WTC11 (cell line): ENCODE measurements at regions not wholly inside any gene's neighbourhood (a gene's known extent, or its start where the extent isn't known, plus 50 kb on each side); places are given as distances from the start of the nearest gene placed in this dataset.
"Not testable (repeated sequence)": the region's sequence is repeated elsewhere in the genome, so short reads cannot be mapped to it uniquely, and the experiment has no call there.

Experiments used
- ATAC-seq: fragments of 200-7000 bp; cut with Tn5 transposase; 2 replicates; pipeline ENCODE4 v1.10.0; 2021; ENCODE audit warnings: mild to moderate bottlenecking, moderate library complexity
- CTCF ChIA-PET: fragments of 300-600 bp; sonication (Branson Sonifier 250); formaldehyde crosslinking; loops from one replicate; lab custom pipeline; 2021; ENCODE audit warnings: antibody characterized with exemption; lab: Charles Lee
- POLR2A ChIA-PET: fragments of 350-600 bp; sonication (Branson Sonifier 250); formaldehyde crosslinking; loops from one replicate; lab custom pipeline; 2021; ENCODE audit warnings: antibody characterized with exemption; lab: Charles Lee
- DNase-seq: peaks from one replicate; pipeline ENCODE4 v3.0.0; 2021; ENCODE audit warnings: low spot score
- H3K27ac Mint-ChIP-seq: 2 replicates; pipeline ENCODE4 v1.8.0; 2021; ENCODE audit warnings: mixed read lengths
- H3K27me3 Mint-ChIP-seq: 2 replicates; pipeline ENCODE4 v1.8.0; 2021; ENCODE audit warnings: low read depth, mild to moderate bottlenecking, moderate library complexity, mixed read lengths
- H3K36me3 Mint-ChIP-seq: 2 replicates; pipeline ENCODE4 v1.8.0; 2021; ENCODE audit warnings: mixed read lengths
- H3K4me1 Mint-ChIP-seq: 2 replicates; pipeline ENCODE4 v1.8.0; 2022; ENCODE audit warnings: mixed read lengths
- H3K4me3 Mint-ChIP-seq: 2 replicates; pipeline ENCODE4 v1.8.0; 2021; ENCODE audit warnings: mild to moderate bottlenecking, moderate library complexity, mixed read lengths
- H3K9me3 Mint-ChIP-seq: 2 replicates; pipeline ENCODE4 v1.8.0; 2021; ENCODE audit warnings: mixed read lengths
- CREB1 ChIP-seq: sonication (generic); formaldehyde crosslinking; IDR thresholded peaks from 2 replicates; pipeline ENCODE4 v1.8.0; 2023; ENCODE audit warnings: mild to moderate bottlenecking, missing genetic modification reagents
- CTCF ChIP-seq: fragments of 200-600 bp; IDR thresholded peaks from 2 replicates; pipeline ENCODE4 v1.8.0; 2022; ENCODE audit warnings: antibody characterized with exemption
- GRHL2 ChIP-seq: fragments of 250-450 bp; sonication (Bioruptor Pico); IDR thresholded peaks from 2 replicates; pipeline ENCODE4 v1.8.0; 2022; ENCODE audit warnings: mild to moderate bottlenecking, moderate library complexity; ENCODE audit not compliant: insufficient replicate concordance, severe bottlenecking
- IRF1 ChIP-seq: sonication (generic); formaldehyde crosslinking; IDR thresholded peaks from 2 replicates; pipeline ENCODE4 v1.8.0; 2023; ENCODE audit warnings: missing genetic modification reagents
- MLX ChIP-seq: sonication (generic); formaldehyde crosslinking; IDR thresholded peaks from 2 replicates; pipeline ENCODE4 v1.8.1; 2023; ENCODE audit warnings: mild to moderate bottlenecking, missing genetic modification reagents, moderate library complexity
- MYBL2 ChIP-seq: sonication (generic); formaldehyde crosslinking; IDR thresholded peaks from 2 replicates; pipeline ENCODE4 v1.8.1; 2023; ENCODE audit warnings: mild to moderate bottlenecking, moderate library complexity, missing genetic modification reagents
- NFYB ChIP-seq: sonication (generic); formaldehyde crosslinking; conservative IDR thresholded peaks from 2 replicates; pipeline ENCODE4 v1.8.0; 2022; ENCODE audit warnings: low read depth, missing genetic modification reagents
- NR2C2 ChIP-seq: sonication (generic); formaldehyde crosslinking; IDR thresholded peaks from 2 replicates; pipeline ENCODE4 v1.8.0; 2022; ENCODE audit warnings: mild to moderate bottlenecking, missing genetic modification reagents
- NR3C1 ChIP-seq: sonication (generic); formaldehyde crosslinking; conservative IDR thresholded peaks from 2 replicates; pipeline ENCODE4 v1.8.1; 2023; ENCODE audit warnings: low read depth, mild to moderate bottlenecking, missing genetic modification reagents
- OVOL2 ChIP-seq: fragments of 250-450 bp; sonication (Bioruptor Pico); IDR thresholded peaks from 2 replicates; pipeline ENCODE4 v1.9.0; 2021; ENCODE audit warnings: mild to moderate bottlenecking, borderline replicate concordance
- STAT6 ChIP-seq: sonication (generic); formaldehyde crosslinking; conservative IDR thresholded peaks from 2 replicates; pipeline ENCODE4 v1.8.1; 2023; ENCODE audit warnings: mild to moderate bottlenecking, low read depth, missing genetic modification reagents, moderate library complexity
- TEAD1 ChIP-seq: sonication (generic); formaldehyde crosslinking; IDR thresholded peaks from 2 replicates; pipeline ENCODE4 v1.8.0; 2022; ENCODE audit warnings: mild to moderate bottlenecking, missing genetic modification reagents
- TP53 ChIP-seq: sonication (generic); formaldehyde crosslinking; IDR thresholded peaks from 2 replicates; pipeline ENCODE4 v1.8.1; 2023; ENCODE audit warnings: mild to moderate bottlenecking, missing genetic modification reagents
- ZBTB21 ChIP-seq: sonication (generic); formaldehyde crosslinking; IDR thresholded peaks from 2 replicates; pipeline ENCODE4 v1.8.1; 2023; ENCODE audit warnings: mild to moderate bottlenecking, missing genetic modification reagents, borderline replicate concordance
- ZNF263 ChIP-seq: sonication (generic); formaldehyde crosslinking; IDR thresholded peaks from 2 replicates; pipeline ENCODE4 v1.8.1; 2022; ENCODE audit warnings: low read depth, mild to moderate bottlenecking, moderate library complexity, missing genetic modification reagents
- ZNF281 ChIP-seq: sonication (generic); formaldehyde crosslinking; IDR thresholded peaks from 2 replicates; pipeline ENCODE4 v1.8.0; 2023; ENCODE audit warnings: mild to moderate bottlenecking, missing genetic modification reagents
- ZNF512 ChIP-seq: sonication (generic); formaldehyde crosslinking; IDR thresholded peaks from 2 replicates; pipeline ENCODE4 v1.8.1; 2022; ENCODE audit warnings: missing genetic modification reagents, borderline replicate concordance

GRCh38 chr3:67937498-67938118 lies 283.2 kb upstream of the SUCLG2 start (continued):
- no peak for TF ChIP-seq TEAD1 (CRISPR knock-in tag)
- TF ChIP-seq GRHL2 (CRISPR knock-in tag), result no peak

- DNase-seq, result peak; percentile 35
- H3K4me3 Mint-ChIP-seq, ATAC-seq, CTCF ChIA-PET, H3K27me3 Mint-ChIP-seq, POLR2A ChIA-PET: not testable (repeated sequence)
- H3K27ac Mint-ChIP-seq, result peak overlapping the region; percentile 80
- peaks cover 60% of the 10 kb centered on the region for H3K9me3 Mint-ChIP-seq
- peaks cover 11% of the 10 kb centered on the region for H3K4me1 Mint-ChIP-seq
- H3K36me3 Mint-ChIP-seq, result peaks cover 28% of the 10 kb centered on the region
Measured at GRCh38 chr3:67930394-67930793, 276.0 kb upstream of the SUCLG2 start.

GRCh38 chr3:67923796-67924195 lies 269.4 kb upstream of the SUCLG2 start:
- ChIA-PET CTCF (no interaction called here), POLR2A (no interaction called here)
- DNase-seq (no peak), ATAC-seq (no peak)
- Mint-ChIP-seq H3K4me1 (no peaks in the 10 kb centered on the region), H3K4me3 (no peak overlapping the region), H3K36me3 (peaks cover 6% of the 10 kb centered on the region), H3K9me3 (peaks cover 29% of the 10 kb centered on the region), H3K27ac (no peak overlapping the region), H3K27me3 (no peaks in the 10 kb centered on the region)
- no peak for TF ChIP-seq MYBL2 (CRISPR knock-in tag)
- TF ChIP-seq MLX (CRISPR knock-in tag), result no peak
- TF ChIP-seq CTCF, result no peak
- no peak for TF ChIP-seq NFYB
- TF ChIP-seq TP53 (CRISPR knock-in tag), result no peak
- no peak for TF ChIP-seq STAT6 (CRISPR knock-in tag)
- TF ChIP-seq IRF1, result no peak
- no peak for TF ChIP-seq ZNF512 (CRISPR knock-in tag)
- no peak for TF ChIP-seq ZBTB21
- no peak for TF ChIP-seq CREB1 (CRISPR knock-in tag)
- TF ChIP-seq ZNF281 (CRISPR knock-in tag), result no peak
- no peak for TF ChIP-seq NR3C1 (CRISPR knock-in tag)
- no peak for TF ChIP-seq NR2C2 (CRISPR knock-in tag)
- no peak for TF ChIP-seq OVOL2 (CRISPR knock-in tag)
- TF ChIP-seq ZNF263 (CRISPR knock-in tag), result no peak
